Keratinocyte (primary cell): ENCODE measurements at regions not wholly inside any gene's neighbourhood (a gene's known extent, or its start where the extent isn't known, plus 50 kb on each side); places are given as distances from the start of the nearest gene placed in this dataset.

Experiments
- EZH2 ChIP-seq: IDR thresholded peaks from one replicate; pipeline ENCODE4 v1.6.1; 2012; ENCODE audit warnings: inconsistent platforms, mild to moderate bottlenecking, low read length, moderate library complexity
- TF ChIP-seq, protein P1 (sequence below), 3 experiments: IDR thresholded peaks in 1 of 3; conservative IDR thresholded peaks in 1 of 3; optimal IDR thresholded peaks in 1 of 3; 2 replicates in 2 of 3; 3 replicates in 1 of 3; pipeline versions ENCODE3 to v1.5.1; 2011; ENCODE audit warnings: low read length in 3 of 3, mild to moderate bottlenecking in 3 of 3, moderate library complexity in 2 of 3, control low read depth in 1 of 3, inconsistent platforms in 1 of 3; ENCODE audit not compliant: insufficient read depth in 2 of 3; ENCODE audit errors: extremely low read depth in 1 of 3

DNA sequence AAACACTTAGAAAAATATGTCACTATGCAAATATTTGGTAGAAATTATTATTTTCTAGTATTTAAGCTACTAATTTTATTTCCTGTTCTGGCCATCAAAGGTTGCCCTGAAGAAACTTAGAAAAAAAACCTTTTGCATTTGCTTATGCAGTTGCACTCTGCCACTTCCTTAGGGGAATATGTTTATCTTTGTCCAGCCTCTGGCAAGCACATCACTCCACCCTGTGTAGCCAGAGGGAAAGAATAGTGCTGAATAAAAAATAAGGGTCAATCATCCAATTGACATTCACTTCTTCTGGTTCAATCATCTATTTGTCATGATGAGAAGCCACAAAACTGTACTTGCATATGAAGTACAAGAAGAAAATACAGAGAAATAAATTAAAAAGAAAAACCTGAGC is 72.8 kb downstream of the CETN3 start:
- TF ChIP-seq, protein P1, sequence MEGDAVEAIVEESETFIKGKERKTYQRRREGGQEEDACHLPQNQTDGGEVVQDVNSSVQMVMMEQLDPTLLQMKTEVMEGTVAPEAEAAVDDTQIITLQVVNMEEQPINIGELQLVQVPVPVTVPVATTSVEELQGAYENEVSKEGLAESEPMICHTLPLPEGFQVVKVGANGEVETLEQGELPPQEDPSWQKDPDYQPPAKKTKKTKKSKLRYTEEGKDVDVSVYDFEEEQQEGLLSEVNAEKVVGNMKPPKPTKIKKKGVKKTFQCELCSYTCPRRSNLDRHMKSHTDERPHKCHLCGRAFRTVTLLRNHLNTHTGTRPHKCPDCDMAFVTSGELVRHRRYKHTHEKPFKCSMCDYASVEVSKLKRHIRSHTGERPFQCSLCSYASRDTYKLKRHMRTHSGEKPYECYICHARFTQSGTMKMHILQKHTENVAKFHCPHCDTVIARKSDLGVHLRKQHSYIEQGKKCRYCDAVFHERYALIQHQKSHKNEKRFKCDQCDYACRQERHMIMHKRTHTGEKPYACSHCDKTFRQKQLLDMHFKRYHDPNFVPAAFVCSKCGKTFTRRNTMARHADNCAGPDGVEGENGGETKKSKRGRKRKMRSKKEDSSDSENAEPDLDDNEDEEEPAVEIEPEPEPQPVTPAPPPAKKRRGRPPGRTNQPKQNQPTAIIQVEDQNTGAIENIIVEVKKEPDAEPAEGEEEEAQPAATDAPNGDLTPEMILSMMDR (optimal IDR thresholded peaks at IDR 0.05 in 1 of 3, IDR thresholded peaks at IDR 0.05 in 1 of 3, conservative IDR thresholded peaks at IDR 0.05 in 1 of 3; ENCODE audit: extremely low read depth in 1 of 3, insufficient read depth in 2 of 3, low read length in 3 of 3) = no peak
- TF ChIP-seq EZH2 = no peak
